Tibial artery (tissue), 4 donors: ENCODE measurements at regions not wholly inside any gene's neighbourhood (a gene's known extent, or its start where the extent isn't known, plus 50 kb on each side); places are given as distances from the start of the nearest gene placed in this dataset.

Source experiments
- DNase-seq, 2 donors: peaks; one replicate each; pipeline ENCODE4 v3.0.0-alpha.2; 2019
- H3K27ac ChIP-seq, 2 donors: fragments of 200-600 bp; sonication (generic) in 1 of 2; 1 replicate in 1 of 2; 2 replicates in 1 of 2; pipeline ENCODE4 v1.5.1; 2018 to 2019; ENCODE audit warnings: mild to moderate bottlenecking in 1 of 2
- H3K27me3 ChIP-seq, 2 donors: fragments of 200-600 bp; sonication (generic) in 1 of 2; one replicate each; pipeline versions ENCODE4 v1.5.1 to v1.6.0; 2016 to 2019
- H3K36me3 ChIP-seq, 3 donors: fragments of 200-600 bp; sonication (generic) in 2 of 3; one replicate each; pipeline ENCODE4 v1.5.1; 2016 to 2019; ENCODE audit warnings: mild to moderate bottlenecking in 2 of 3
- H3K4me1 ChIP-seq, 4 donors: fragments of 200-600 bp; sonication (generic) in 2 of 4; 1 replicate in 3 of 4; 2 replicates in 1 of 4; pipeline ENCODE4 v1.5.1; 2016 to 2019
- H3K4me3 ChIP-seq, 2 donors: fragments of 200-600 bp; sonication (generic) in 1 of 2; 1 replicate in 1 of 2; 2 replicates in 1 of 2; pipeline ENCODE4 v1.5.1; 2018 to 2019; ENCODE audit warnings: mild to moderate bottlenecking in 2 of 2
- H3K9me3 ChIP-seq, 3 donors: fragments of 200-600 bp; sonication (generic) in 1 of 3; one replicate each; pipeline ENCODE4 v1.5.1; 2016 to 2019
- CTCF ChIP-seq, 2 experiments: fragments of 200-600 bp in 1 of 2; fragments of 450-650 bp in 1 of 2; IDR thresholded peaks; one replicate each; pipeline ENCODE4 v1.5.1; 2017 to 2019; ENCODE audit warnings: antibody characterized with exemption in 2 of 2, mild to moderate bottlenecking in 1 of 2, moderate library complexity in 1 of 2
- intact Hi-C: fragments of 100-400 bp; cut with DNase I; formaldehyde crosslinking; loops from one replicate; pipeline ENCODE4 v1.15.0; 2023; ENCODE audit warnings: low total_unique reads

DNA sequence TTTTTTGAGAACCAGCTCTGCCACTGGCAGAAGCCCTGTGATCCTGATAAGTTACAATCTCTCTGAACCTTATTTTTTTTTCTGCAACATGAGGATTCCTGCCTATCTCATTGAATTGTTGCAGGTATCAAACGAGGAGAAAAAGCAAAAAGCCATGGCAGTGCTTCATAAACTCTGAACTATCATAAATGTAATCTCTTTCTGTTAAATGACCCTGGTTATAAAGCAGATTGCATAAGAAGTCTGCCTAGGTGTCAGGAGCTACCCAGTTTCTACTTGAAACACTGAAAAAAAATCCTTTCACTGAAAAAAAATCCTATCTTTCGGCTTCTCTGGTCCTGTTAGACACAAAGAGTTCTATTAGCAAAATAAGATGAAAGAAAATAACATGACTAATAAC lies 172.7 kb downstream of the FAM43A start:
- peaks cover 0 to 8% of the 10 kb centered on the region in 2 donors for H3K27me3 ChIP-seq
- no peaks in the 10 kb centered on the region for H3K4me1 ChIP-seq
- intact Hi-C loops: no loop called here
- no peak overlapping the region for H3K4me3 ChIP-seq
- DNase-seq: no peak
- no peak for TF ChIP-seq CTCF (IDR thresholded peaks at IDR 0.05)
- H3K27ac ChIP-seq: no peak overlapping the region
- H3K36me3 ChIP-seq: no peaks in the 10 kb centered on the region
- no peaks in the 10 kb centered on the region for H3K9me3 ChIP-seq

GRCh38 chr3:194860725-194861124 lies 175.0 kb downstream of the FAM43A start:
- intact Hi-C loops: no loop called here
- no peaks in the 10 kb centered on the region for H3K4me1 ChIP-seq
- H3K9me3 ChIP-seq: no peaks in the 10 kb centered on the region
- no peak overlapping the region for H3K4me3 ChIP-seq
- H3K27me3 ChIP-seq: peaks cover 0 to 8% of the 10 kb centered on the region in 2 donors
- TF ChIP-seq CTCF (IDR thresholded peaks at IDR 0.05): no peak
- no peak overlapping the region for H3K27ac ChIP-seq
- DNase-seq: no peak
- H3K36me3 ChIP-seq: no peaks in the 10 kb centered on the region

- Histone ChIP-seq H3K9me3 (no peaks in the 10 kb centered on the region), H3K27ac (no peak overlapping the region), H3K4me3 (no peak overlapping the region), H3K36me3 (no peaks in the 10 kb centered on the region), H3K27me3 (peaks cover 0 to 8% of the 10 kb centered on the region in 2 donors), H3K4me1 (no peaks in the 10 kb centered on the region)
- intact Hi-C loops: no loop called here
- TF ChIP-seq CTCF (IDR thresholded peaks at IDR 0.05): no peak
- DNase-seq: peak in 1 of 2 donors; percentile 29
Measured at GRCh38 chr3:194861375-194861774, 175.7 kb downstream of the FAM43A start.

- DNase-seq: no peak
- Histone ChIP-seq H3K36me3 (no peaks in the 10 kb centered on the region), H3K9me3 (no peaks in the 10 kb centered on the region), H3K4me3 (no peak overlapping the region), H3K27me3 (peaks cover 0 to 13% of the 10 kb centered on the region in 2 donors), H3K27ac (no peak overlapping the region), H3K4me1 (no peaks in the 10 kb centered on the region)
- TF ChIP-seq CTCF (IDR thresholded peaks at IDR 0.05): no peak
- intact Hi-C loops: no loop called here
Measured at GRCh38 chr3:194865061-194865460, 179.4 kb downstream of the FAM43A start.

- no peak for DNase-seq
- no peak for TF ChIP-seq CTCF (IDR thresholded peaks at IDR 0.05)
- Histone ChIP-seq H3K4me1 (peaks cover 0 to 4% (median 0%) of the 10 kb centered on the region in 4 donors), H3K27ac (no peak overlapping the region), H3K9me3 (no peaks in the 10 kb centered on the region), H3K36me3 (no peaks in the 10 kb centered on the region), H3K4me3 (no peak overlapping the region), H3K27me3 (peaks cover 0 to 13% of the 10 kb centered on the region in 2 donors)
- intact Hi-C loops: no loop called here
Measured at GRCh38 chr3:194865615-194866014, 179.9 kb downstream of the FAM43A start.

- H3K9me3 ChIP-seq: no peaks in the 10 kb centered on the region
- H3K27ac ChIP-seq: no peak overlapping the region
- intact Hi-C loops: no loop called here
- no peak overlapping the region for H3K4me3 ChIP-seq
- no peaks in the 10 kb centered on the region for H3K36me3 ChIP-seq
- TF ChIP-seq CTCF (IDR thresholded peaks at IDR 0.05): no peak
- H3K4me1 ChIP-seq: peaks cover 0 to 6% (median 0%) of the 10 kb centered on the region in 4 donors
- no peak for DNase-seq
- peaks cover 0 to 13% of the 10 kb centered on the region in 2 donors for H3K27me3 ChIP-seq
Measured at GRCh38 chr3:194866236-194866635, 180.6 kb downstream of the FAM43A start.
